ENCODE measurements at regions not wholly inside any gene's neighbourhood (a gene's known extent, or its start where the extent isn't known, plus 50 kb on each side); places are given as distances from the start of the nearest gene placed in this dataset.
A peak's percentile ranks its signal among the peaks of the same experiment; 100 is the strongest.

DNA sequence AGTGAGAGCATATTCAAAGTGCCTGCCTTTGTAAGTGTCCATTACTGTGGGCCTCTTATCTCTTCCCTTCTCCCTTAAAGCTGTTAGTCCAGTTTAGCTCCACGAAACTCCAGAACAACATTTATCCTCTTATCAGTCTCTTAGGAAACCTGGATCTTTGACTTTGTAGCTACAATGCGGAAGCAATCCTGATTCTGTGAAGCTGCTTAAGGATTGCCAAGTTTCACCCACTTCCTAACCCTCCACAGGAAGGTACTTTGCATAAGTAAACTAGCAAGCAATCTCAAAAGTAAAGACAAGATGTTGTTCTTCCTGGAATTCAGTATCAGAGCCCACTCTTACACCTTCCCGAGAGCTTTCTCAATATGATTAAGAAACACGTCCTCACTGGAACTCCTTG, 164.9 kb upstream of the USP25 start:
- DNase-seq (ENCODE audit: low spot score), result no peak
- TF ChIP-seq CTCF (IDR thresholded peaks at IDR 0.05; ENCODE audit: extremely low read depth, missing control alignments), result no peak

DNA sequence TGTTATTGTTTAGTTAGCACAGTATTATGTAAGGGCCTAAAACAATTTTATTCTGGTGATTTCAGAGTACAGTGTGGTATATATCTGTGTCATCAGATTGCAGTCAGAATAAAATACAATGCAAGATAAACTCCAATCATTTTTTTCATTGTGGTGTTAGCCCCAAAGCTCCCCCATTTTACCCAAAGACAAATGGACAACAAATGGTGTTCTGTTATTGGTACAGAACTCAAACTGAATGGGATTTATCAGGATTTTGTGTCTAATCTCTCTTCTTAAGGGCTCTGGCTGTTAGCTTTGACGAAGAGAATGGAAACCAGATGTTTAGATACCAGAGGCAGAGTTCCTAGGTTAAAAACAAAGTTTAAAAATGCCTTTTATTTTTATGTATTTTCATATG, 163.1 kb upstream of the USP25 start:
- DNase-seq (ENCODE audit: low spot score), result no peak

GRCh38 chr21:15567191-15567590, 162.6 kb upstream of the USP25 start:
- no peak for TF ChIP-seq CTCF (IDR thresholded peaks at IDR 0.05; ENCODE audit: extremely low read depth, missing control alignments)
- no peak for DNase-seq (ENCODE audit: low spot score)

More for the DNA sequence above, 163.1 kb upstream of the USP25 start:
- no peak for TF ChIP-seq CTCF (IDR thresholded peaks at IDR 0.05; ENCODE audit: extremely low read depth, missing control alignments)

GRCh38 chr21:15568516-15568915, 161.3 kb upstream of the USP25 start:
- DNase-seq (ENCODE audit: low spot score), result no peak
- no peak for TF ChIP-seq CTCF (IDR thresholded peaks at IDR 0.05; ENCODE audit: extremely low read depth, missing control alignments)

DNA sequence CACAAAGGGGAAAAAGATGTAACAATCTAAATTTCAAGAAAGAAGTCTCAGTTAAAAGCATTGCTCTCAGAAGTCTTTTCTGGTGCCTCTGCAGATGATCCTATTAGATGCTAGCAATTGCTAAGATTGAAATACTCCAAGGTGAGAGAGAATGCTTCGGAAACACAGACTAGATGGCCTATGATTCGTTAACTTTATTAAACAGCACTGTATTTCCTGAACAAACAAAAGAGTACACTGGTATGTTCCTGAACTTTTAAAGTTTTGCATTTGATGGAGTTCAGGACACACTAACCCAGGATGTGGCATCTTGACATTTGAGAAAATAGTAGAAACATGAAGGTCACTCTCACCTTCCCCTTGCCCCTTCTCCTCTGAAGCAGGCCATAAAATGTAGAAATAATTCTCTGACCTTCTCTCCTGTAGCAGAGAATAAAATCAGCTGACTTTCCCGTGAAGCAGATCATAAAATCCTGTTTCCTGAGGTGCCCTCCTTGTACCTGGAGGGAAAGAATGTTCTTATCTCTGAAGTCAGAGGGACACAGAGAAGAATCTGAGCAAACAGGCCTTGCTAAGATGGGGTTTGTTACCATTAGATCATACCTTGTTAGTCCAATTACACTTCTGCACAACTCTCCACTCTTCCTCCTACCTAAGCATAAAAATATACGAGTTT, 142.9 kb upstream of the USP25 start:
- no peak for DNase-seq (ENCODE audit: low spot score)
- no peak for TF ChIP-seq CTCF (IDR thresholded peaks at IDR 0.05; ENCODE audit: extremely low read depth, missing control alignments)

GRCh38 chr21:15592271-15592860, 137.4 kb upstream of the USP25 start:
- TF ChIP-seq CTCF (IDR thresholded peaks at IDR 0.05; ENCODE audit: extremely low read depth, missing control alignments), result peak; percentile 23
- DNase-seq (ENCODE audit: low spot score), result peak; percentile 18

DNA sequence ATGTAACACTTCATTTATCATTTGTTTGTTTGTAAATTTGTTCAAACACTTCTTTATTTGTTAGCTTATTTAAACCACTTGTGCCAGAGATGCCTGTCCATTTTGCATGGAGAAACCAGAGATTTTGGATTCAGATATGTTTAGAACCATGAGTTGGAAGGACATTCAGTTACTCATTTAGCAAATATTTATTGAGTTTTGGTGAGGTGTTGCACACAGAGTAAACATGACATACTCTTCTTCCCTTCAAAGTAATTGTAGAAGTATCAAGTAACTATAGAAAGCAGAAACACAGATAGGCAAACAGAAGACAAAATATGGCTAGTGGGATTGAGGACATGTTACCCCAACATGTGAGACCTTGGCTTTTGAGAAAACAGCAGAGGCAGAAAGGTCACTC, 136.8 kb upstream of the USP25 start:
- no peak for DNase-seq (ENCODE audit: low spot score)
- TF ChIP-seq CTCF (IDR thresholded peaks at IDR 0.05; ENCODE audit: extremely low read depth, missing control alignments), result no peak

Measured in GM20000 (cell line).